Prostate gland (tissue), 2 donors: ENCODE measurements at regions not wholly inside any gene's neighbourhood (a gene's known extent, or its start where the extent isn't known, plus 50 kb on each side); places are given as distances from the start of the nearest gene placed in this dataset.

Source experiments
- CTCF ChIP-seq, 4 experiments: fragments of 200-600 bp in 2 of 4; fragments of 450-650 bp in 2 of 4; sonication (generic) in 2 of 4; IDR thresholded peaks; 1 replicate in 3 of 4; 2 replicates in 1 of 4; pipeline ENCODE4 v1.5.1; 2016 to 2019; ENCODE audit warnings: antibody characterized with exemption in 4 of 4, mild to moderate bottlenecking in 2 of 4, moderate library complexity in 2 of 4
- POLR2A ChIP-seq: fragments of 450-650 bp; IDR thresholded peaks from one replicate; pipeline ENCODE4 v1.6.1; 2016; ENCODE audit warnings: antibody characterized with exemption, mild to moderate bottlenecking

- TF ChIP-seq CTCF (IDR thresholded peaks at IDR 0.05) = no peak
- TF ChIP-seq POLR2A = no peak
Measured at GRCh38 chr20:48503166-48503815, 324.5 kb downstream of the PREX1 start.
